Natural killer cell (primary cell): ENCODE measurements at regions not wholly inside any gene's neighbourhood (a gene's known extent, or its start where the extent isn't known, plus 50 kb on each side); places are given as distances from the start of the nearest gene placed in this dataset.

Experiments
- ATAC-seq, 3 donors: fragments of 150-1000 bp in 2 of 3; fragments of 200-7000 bp in 1 of 3; cut with Tn5 transposase; 1 replicate in 1 of 3; 2 replicates in 2 of 3; pipeline ENCODE4 v1.10.0; 2021; ENCODE audit warnings: mild to moderate bottlenecking in 2 of 3, moderate library complexity in 2 of 3
- DNase-seq, 2 donors: peaks; one replicate each; pipeline versions ENCODE4 v3.0.0 to v3.0.0-alpha.2; 2013 to 2021; ENCODE audit warnings: mixed read lengths in 1 of 2
- H3K27ac ChIP-seq: one replicate; pipeline ENCODE4 v1.5.1; 2013; ENCODE audit warnings: mild to moderate bottlenecking, low read length
- H3K27me3 ChIP-seq: one replicate; pipeline ENCODE4 v1.6.1; 2013; ENCODE audit warnings: low read length; ENCODE audit not compliant: control insufficient read depth, insufficient read depth
- H3K36me3 ChIP-seq: one replicate; pipeline ENCODE4 v1.6.1; 2013; ENCODE audit warnings: low read length; ENCODE audit not compliant: control insufficient read depth, insufficient read depth
- H3K4me1 ChIP-seq: one replicate; pipeline ENCODE4 v1.6.1; 2013; ENCODE audit warnings: low read length; ENCODE audit not compliant: control insufficient read depth, insufficient read depth
- H3K4me3 ChIP-seq: one replicate; pipeline ENCODE4 v1.5.1; 2013; ENCODE audit warnings: low read length
- H3K9me3 ChIP-seq: one replicate; pipeline ENCODE4 v1.6.1; 2013; ENCODE audit warnings: low read length; ENCODE audit not compliant: control insufficient read depth, insufficient read depth
- H3K27ac Mint-ChIP-seq, 2 donors: one replicate each; pipeline ENCODE4 v1.8.0; 2022; ENCODE audit warnings: mild to moderate bottlenecking in 2 of 2, mixed read lengths in 2 of 2, moderate library complexity in 1 of 2
- H3K27me3 Mint-ChIP-seq, 2 donors: one replicate each; pipeline ENCODE4 v1.8.0; 2022; ENCODE audit warnings: low read depth in 2 of 2, mixed read lengths in 2 of 2
- H3K36me3 Mint-ChIP-seq: one replicate; pipeline ENCODE4 v1.8.0; 2022; ENCODE audit warnings: mixed read lengths
- H3K4me1 Mint-ChIP-seq, 2 donors: one replicate each; pipeline ENCODE4 v1.8.0; 2022; ENCODE audit warnings: mixed read lengths in 2 of 2
- H3K4me3 Mint-ChIP-seq: one replicate; pipeline ENCODE4 v1.8.0; 2022; ENCODE audit warnings: mild to moderate bottlenecking, moderate library complexity, mixed read lengths
- H3K9me3 Mint-ChIP-seq, 2 donors: one replicate each; pipeline ENCODE4 v1.8.0; 2022; ENCODE audit warnings: mixed read lengths in 2 of 2
- WGBS: methylation state at CpG from one replicate; pipeline ENCODE4 v1.1.7; 2013; ENCODE audit warnings: missing lambda C conversion rate; ENCODE audit not compliant: insufficient coverage; 5-methylcytosine and 5-hydroxymethylcytosine counted together
- intact Hi-C: fragments of 100-400 bp; cut with micrococcal nuclease; formaldehyde crosslinking; loops from one replicate; pipeline ENCODE4 v1.14.2; 2022
- TF ChIP-seq, protein P1 (sequence below): fragments of 200-600 bp; IDR thresholded peaks from one replicate; pipeline ENCODE4 v1.8.0; 2022; ENCODE audit warnings: antibody characterized with exemption

DNA sequence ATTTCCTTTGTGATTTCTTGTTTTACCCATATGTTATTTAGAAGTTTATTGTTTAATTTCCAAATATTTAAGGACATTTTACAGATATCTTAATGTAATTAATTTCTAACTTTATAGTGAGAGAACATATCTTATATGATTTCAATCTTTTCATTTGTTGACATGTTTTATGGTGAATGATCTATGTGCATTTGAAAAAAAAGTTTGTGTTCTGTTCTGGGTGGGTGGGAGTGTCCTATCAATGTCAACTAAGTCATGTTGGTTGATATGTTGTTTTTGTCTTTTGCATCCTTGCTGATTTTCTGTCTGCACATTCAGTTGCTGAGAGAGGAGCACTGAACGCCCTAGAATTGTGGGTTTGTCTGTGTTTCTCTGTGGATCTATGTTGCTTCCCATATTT lies 50.3 kb upstream of the CBFA2T3 start:
- Histone ChIP-seq H3K36me3 (no peaks in the 10 kb centered on the region), H3K9me3 (peaks cover 8% of the 10 kb centered on the region), H3K4me1 (peaks cover 17% of the 10 kb centered on the region), H3K27ac (no peak overlapping the region), H3K4me3 (no peak overlapping the region), H3K27me3 (no peaks in the 10 kb centered on the region)
- H3K4me3 Mint-ChIP-seq = no peak overlapping the region
- DNase-seq (no peak), ATAC-seq (no peak)
- H3K4me1 Mint-ChIP-seq = peaks cover 20 to 27% of the 10 kb centered on the region in 2 donors
- WGBS = 88% methylated on average over 1 of the region's 1 CpG
- H3K27ac Mint-ChIP-seq = peak overlapping the region in 1 of 2 donors; percentile 82
- H3K27me3 Mint-ChIP-seq = peaks cover 7 to 12% of the 10 kb centered on the region in 2 donors
- H3K9me3 Mint-ChIP-seq = peaks cover 3 to 8% of the 10 kb centered on the region in 2 donors
- intact Hi-C loops = no loop called here
- H3K36me3 Mint-ChIP-seq = peaks cover 16% of the 10 kb centered on the region
- TF ChIP-seq, protein P1, sequence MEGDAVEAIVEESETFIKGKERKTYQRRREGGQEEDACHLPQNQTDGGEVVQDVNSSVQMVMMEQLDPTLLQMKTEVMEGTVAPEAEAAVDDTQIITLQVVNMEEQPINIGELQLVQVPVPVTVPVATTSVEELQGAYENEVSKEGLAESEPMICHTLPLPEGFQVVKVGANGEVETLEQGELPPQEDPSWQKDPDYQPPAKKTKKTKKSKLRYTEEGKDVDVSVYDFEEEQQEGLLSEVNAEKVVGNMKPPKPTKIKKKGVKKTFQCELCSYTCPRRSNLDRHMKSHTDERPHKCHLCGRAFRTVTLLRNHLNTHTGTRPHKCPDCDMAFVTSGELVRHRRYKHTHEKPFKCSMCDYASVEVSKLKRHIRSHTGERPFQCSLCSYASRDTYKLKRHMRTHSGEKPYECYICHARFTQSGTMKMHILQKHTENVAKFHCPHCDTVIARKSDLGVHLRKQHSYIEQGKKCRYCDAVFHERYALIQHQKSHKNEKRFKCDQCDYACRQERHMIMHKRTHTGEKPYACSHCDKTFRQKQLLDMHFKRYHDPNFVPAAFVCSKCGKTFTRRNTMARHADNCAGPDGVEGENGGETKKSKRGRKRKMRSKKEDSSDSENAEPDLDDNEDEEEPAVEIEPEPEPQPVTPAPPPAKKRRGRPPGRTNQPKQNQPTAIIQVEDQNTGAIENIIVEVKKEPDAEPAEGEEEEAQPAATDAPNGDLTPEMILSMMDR = no peak

DNA sequence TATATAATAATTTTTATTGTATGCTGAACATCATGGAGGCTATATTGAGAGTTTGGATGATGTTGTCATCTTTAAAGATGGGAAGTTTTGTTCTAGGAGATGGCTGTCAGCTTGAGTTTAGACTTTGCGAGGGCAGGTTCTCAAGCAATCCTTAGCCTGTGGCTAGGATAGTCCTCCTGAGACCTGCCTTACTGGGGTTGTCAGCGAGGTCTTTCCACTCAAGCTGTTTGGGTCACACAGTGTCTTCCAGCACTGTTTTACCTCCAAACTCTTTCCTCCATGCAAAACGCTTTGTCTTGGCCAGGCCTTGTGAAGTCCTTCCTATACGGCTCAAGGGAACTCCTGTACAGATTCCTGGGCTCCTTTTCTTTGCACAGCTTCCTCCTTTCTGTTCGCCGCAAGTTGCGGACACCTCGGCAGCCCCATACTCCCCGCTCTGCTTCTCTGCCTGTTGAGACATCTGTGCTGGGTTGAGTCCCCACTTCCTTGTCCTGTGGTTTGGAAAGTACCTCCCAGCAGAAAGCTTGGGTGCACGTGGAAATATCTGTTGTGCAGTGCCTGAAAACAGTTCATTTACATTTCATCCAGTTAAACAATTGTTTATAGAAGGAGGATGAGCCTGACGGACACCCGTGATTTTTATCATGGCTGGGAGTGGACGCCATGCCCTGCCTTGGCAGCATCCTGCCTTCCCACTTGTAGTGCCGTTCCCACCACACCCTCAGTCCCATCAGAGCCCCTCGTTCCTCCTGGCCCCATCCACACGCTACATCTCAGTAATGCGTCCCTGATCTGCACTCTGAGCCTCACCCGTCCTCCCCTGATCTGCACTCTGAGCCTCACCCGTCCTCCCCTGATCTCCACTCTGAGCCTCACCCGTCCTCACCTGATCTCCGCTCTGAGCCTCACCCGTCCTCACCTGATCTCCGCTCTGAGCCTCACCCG lies 55.0 kb upstream of the CBFA2T3 start:
- intact Hi-C loops = no loop called here
- peaks cover 3 to 6% of the 10 kb centered on the region in 2 donors for H3K9me3 Mint-ChIP-seq
- H3K4me3 ChIP-seq = no peak overlapping the region
- H3K4me1 Mint-ChIP-seq = peaks cover 15 to 19% of the 10 kb centered on the region in 2 donors
- H3K27me3 Mint-ChIP-seq = peaks cover 12 to 20% of the 10 kb centered on the region in 2 donors
- H3K36me3 ChIP-seq = no peaks in the 10 kb centered on the region
- no peak overlapping the region for H3K4me3 Mint-ChIP-seq
- H3K9me3 ChIP-seq = no peaks in the 10 kb centered on the region
- 34% methylated on average over 23 of the region's 24 CpGs for WGBS
- H3K4me1 ChIP-seq = peaks cover 18% of the 10 kb centered on the region
- ATAC-seq = peak; percentile 95 to 97 (median 95)
- peak overlapping the region in 1 of 2 donors; percentile 31 for H3K27ac Mint-ChIP-seq
- H3K27ac ChIP-seq = no peak overlapping the region
- TF ChIP-seq, protein P1 = no peak
- peaks cover 7% of the 10 kb centered on the region for H3K36me3 Mint-ChIP-seq
- peak in 1 of 2 donors; percentile 86 for DNase-seq
- H3K27me3 ChIP-seq = peaks cover 2% of the 10 kb centered on the region

DNA sequence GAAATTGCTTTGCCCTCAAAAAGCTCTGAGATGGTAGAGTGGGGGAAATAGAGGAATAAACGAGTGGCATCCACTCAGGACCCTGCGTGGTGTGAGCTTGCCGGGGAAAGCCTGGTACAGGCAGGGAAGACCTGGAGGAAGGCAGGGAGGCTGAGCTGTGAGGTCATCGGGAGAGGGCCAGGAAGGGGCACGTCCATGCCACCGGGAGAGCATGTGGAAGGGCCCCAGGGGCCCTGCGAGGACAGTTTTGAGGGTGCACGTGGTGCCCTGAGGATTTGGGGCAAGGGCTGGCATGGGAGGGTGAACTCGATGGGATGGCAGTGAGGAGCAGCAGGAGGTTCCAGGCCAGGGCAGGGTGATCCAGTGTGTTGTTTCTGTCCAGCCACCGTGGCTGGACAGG lies 56.3 kb upstream of the CBFA2T3 start:
- H3K36me3 ChIP-seq = no peaks in the 10 kb centered on the region
- Mint-ChIP-seq H3K9me3 (no peaks in the 10 kb centered on the region), H3K4me1 (peaks cover 11% of the 10 kb centered on the region in 2 donors), H3K27ac (no peak overlapping the region), H3K36me3 (no peaks in the 10 kb centered on the region), H3K4me3 (no peak overlapping the region), H3K27me3 (peaks cover 12 to 24% of the 10 kb centered on the region in 2 donors)
- H3K9me3 ChIP-seq = no peaks in the 10 kb centered on the region
- peaks cover 18% of the 10 kb centered on the region for H3K4me1 ChIP-seq
- no peak for DNase-seq
- WGBS = 93% methylated on average over 10 of the region's 10 CpGs
- H3K4me3 ChIP-seq = no peak overlapping the region
- ATAC-seq = no peak
- intact Hi-C loops = no loop called here
- H3K27ac ChIP-seq = no peak overlapping the region
- peaks cover 2% of the 10 kb centered on the region for H3K27me3 ChIP-seq
- TF ChIP-seq, protein P1 = no peak
